Calu3 (cell line): ENCODE measurements at regions not wholly inside any gene's neighbourhood (a gene's known extent, or its start where the extent isn't known, plus 50 kb on each side); places are given as distances from the start of the nearest gene placed in this dataset.

Experiments used
- BruUV-seq: library from RNA; stranded (reverse); fragments of 400-500 nt; replicated peaks from 2 replicates; lab custom pipeline; 2021; lab: Mats Ljungman, UMichigan
- CTCF ChIA-PET: fragments of 300-600 bp; sonication (Branson Sonifier 250); formaldehyde crosslinking; loops from one replicate; lab custom pipeline; 2022; ENCODE audit warnings: antibody characterized with exemption; lab: Charles Lee
- DNase-seq: peaks from one replicate; pipeline ENCODE4 v3.0.0; 2022
- H3K27ac Mint-ChIP-seq: one replicate; pipeline ENCODE4 v1.8.0; 2022; ENCODE audit warnings: mixed read lengths; ENCODE audit not compliant: unreplicated experiment
- H3K27me3 Mint-ChIP-seq: one replicate; pipeline ENCODE4 v1.8.0; 2022; ENCODE audit warnings: mixed read lengths; ENCODE audit not compliant: unreplicated experiment
- H3K36me3 Mint-ChIP-seq: one replicate; pipeline ENCODE4 v1.8.0; 2022; ENCODE audit warnings: mild to moderate bottlenecking, moderate library complexity, mixed read lengths; ENCODE audit not compliant: insufficient read depth, unreplicated experiment
- H3K4me1 Mint-ChIP-seq: one replicate; pipeline ENCODE4 v1.8.0; 2022; ENCODE audit warnings: mild to moderate bottlenecking, low read depth, mixed read lengths; ENCODE audit not compliant: unreplicated experiment
- H3K4me3 Mint-ChIP-seq: one replicate; pipeline ENCODE4 v1.8.0; 2022; ENCODE audit warnings: mild to moderate bottlenecking, low read depth, moderate library complexity, mixed read lengths; ENCODE audit not compliant: unreplicated experiment
- H3K9me3 Mint-ChIP-seq: one replicate; pipeline ENCODE4 v1.8.0; 2022; ENCODE audit warnings: low read depth, mixed read lengths; ENCODE audit not compliant: unreplicated experiment
- CTCF ChIP-seq: fragments of 200-600 bp; IDR thresholded peaks from one replicate; pipeline ENCODE4 v1.8.0; 2022; ENCODE audit warnings: antibody characterized with exemption; ENCODE audit not compliant: unreplicated experiment
- intact Hi-C: fragments of 100-400 bp; cut with micrococcal nuclease; formaldehyde crosslinking; loops from one replicate; pipeline ENCODE4 v1.10.0; 2022; ENCODE audit not compliant: unreplicated experiment

GRCh38 chr4:156237231-156237630 lies 283.6 kb upstream of the CTSO start:
- CTCF ChIA-PET = no interaction called here
- Mint-ChIP-seq H3K27me3 (no peaks in the 10 kb centered on the region), H3K36me3 (no peaks in the 10 kb centered on the region), H3K9me3 (no peaks in the 10 kb centered on the region), H3K4me1 (no peaks in the 10 kb centered on the region), H3K4me3 (no peak overlapping the region), H3K27ac (no peak overlapping the region)
- intact Hi-C loops = no loop called here
- no peak for DNase-seq
- no peak for TF ChIP-seq CTCF
- no TSS peak for BruUV-seq

GRCh38 chr4:156230176-156230575 lies 276.5 kb upstream of the CTSO start:
- Mint-ChIP-seq H3K36me3 (no peaks in the 10 kb centered on the region), H3K9me3 (no peaks in the 10 kb centered on the region), H3K27ac (no peak overlapping the region), H3K4me1 (no peaks in the 10 kb centered on the region), H3K4me3 (no peak overlapping the region), H3K27me3 (no peaks in the 10 kb centered on the region)
- DNase-seq = no peak
- intact Hi-C loops = no loop called here
- no TSS peak for BruUV-seq
- CTCF ChIA-PET = no interaction called here
- no peak for TF ChIP-seq CTCF

DNA sequence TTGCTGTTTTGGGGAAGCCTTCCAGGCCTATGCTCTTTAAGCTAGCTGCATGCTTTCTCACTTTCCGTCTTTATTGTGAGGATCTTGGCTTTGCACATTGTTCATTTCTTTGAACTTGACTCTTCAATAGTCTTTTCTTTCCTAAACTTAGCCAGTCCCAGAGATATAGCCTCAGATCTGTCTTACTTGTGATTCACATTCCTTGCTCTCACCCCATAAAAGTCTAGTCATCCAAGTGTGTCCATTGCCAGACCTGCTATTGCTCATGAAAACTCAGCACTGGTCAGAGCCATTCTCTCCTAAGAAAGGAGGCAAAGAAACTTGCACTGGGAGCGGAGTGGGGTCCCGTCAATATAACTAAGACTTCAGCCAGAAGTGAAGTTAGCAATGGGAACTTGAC lies 275.0 kb upstream of the CTSO start:
- Mint-ChIP-seq H3K27me3 (no peaks in the 10 kb centered on the region), H3K36me3 (no peaks in the 10 kb centered on the region), H3K4me3 (no peak overlapping the region), H3K4me1 (no peaks in the 10 kb centered on the region), H3K27ac (no peak overlapping the region), H3K9me3 (no peaks in the 10 kb centered on the region)
- BruUV-seq = no TSS peak
- intact Hi-C loops = no loop called here
- TF ChIP-seq CTCF = no peak
- DNase-seq = no peak
- CTCF ChIA-PET = no interaction called here

DNA sequence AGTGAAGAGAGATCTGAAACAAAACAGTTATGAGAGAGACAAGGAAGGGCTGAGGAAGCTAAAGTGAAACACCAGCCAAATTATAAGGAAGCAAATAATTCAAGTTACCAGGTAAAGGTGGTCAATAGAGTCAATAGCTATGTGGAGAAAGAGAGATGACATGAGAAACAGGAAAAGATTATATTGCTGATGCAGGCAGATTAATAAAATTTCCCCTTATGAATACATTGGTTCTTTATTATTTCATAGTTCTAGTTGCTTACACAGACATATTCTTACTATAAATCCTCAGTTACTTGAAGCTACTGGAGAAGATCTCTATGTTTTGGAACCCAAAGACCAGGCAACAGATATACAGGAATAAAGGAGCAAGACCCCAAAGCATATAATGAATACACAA lies 273.7 kb upstream of the CTSO start:
- no peaks in the 10 kb centered on the region for H3K27me3 Mint-ChIP-seq
- BruUV-seq = no TSS peak
- no peak overlapping the region for H3K4me3 Mint-ChIP-seq
- H3K27ac Mint-ChIP-seq = no peak overlapping the region
- no peaks in the 10 kb centered on the region for H3K9me3 Mint-ChIP-seq
- intact Hi-C loops = no loop called here
- no peaks in the 10 kb centered on the region for H3K4me1 Mint-ChIP-seq
- TF ChIP-seq CTCF = no peak
- CTCF ChIA-PET = no interaction called here
- DNase-seq = no peak
- H3K36me3 Mint-ChIP-seq = no peaks in the 10 kb centered on the region
